ENCODE measurements at regions not wholly inside any gene's neighbourhood (a gene's known extent, or its start where the extent isn't known, plus 50 kb on each side); places are given as distances from the start of the nearest gene placed in this dataset.

- RAD21 ChIA-PET (ENCODE audit: low non-redundant PET in 1 of 2, low total read pairs in 2 of 2, uncharacterized antibody in 2 of 2, unreplicated experiment in 2 of 2) = no interaction called here
- TF ChIP-seq POLR2AphosphoS5 (IDR thresholded peaks at IDR 0.05; ENCODE audit: low read depth, low read length) (no peak), ELF1 (IDR thresholded peaks at IDR 0.05; ENCODE audit: borderline replicate concordance, low read depth) (no peak), ATF3 (IDR thresholded peaks at IDR 0.05) (no peak), RAD21 (IDR thresholded peaks at IDR 0.05; ENCODE audit: low read depth) (no peak), SRF (IDR thresholded peaks at IDR 0.05; ENCODE audit: low read depth) (no peak), ZNF274 (IDR thresholded peaks at IDR 0.05; ENCODE audit: low read depth, low read length) (no peak), JUND (IDR thresholded peaks at IDR 0.05) (no peak), SP1 (IDR thresholded peaks at IDR 0.05; ENCODE audit: low read depth) (no peak)
- no peaks in the 10 kb centered on the region for H3K9me2 ChIP-seq (ENCODE audit: insufficient read depth)
- H3K9me3 ChIP-seq (ENCODE audit: control insufficient read depth in 1 of 2, insufficient read depth in 1 of 2, low read depth in 1 of 2, low read length in 2 of 2) = peaks cover 10 to 35% of the 10 kb centered on the region in 2 experiments; a peak in 2 of 4 replicates
- CTCF ChIA-PET = no interaction called here
- intact Hi-C loops (cut with micrococcal nuclease) = no loop called here
- H3K36me3 ChIP-seq (ENCODE audit: control insufficient read depth in 1 of 2, insufficient read depth in 2 of 2, low read length in 2 of 2) = no peaks in the 10 kb centered on the region
- POLR2A ChIA-PET = no interaction called here
- H3K27ac ChIP-seq (ENCODE audit: low read depth, low read length) = no peak overlapping the region
- ATAC-seq (no peak), DNase-seq (ENCODE audit: low read depth, low spot score) (no peak)
- H2AFZ ChIP-seq (ENCODE audit: low read depth, low read length, poor library complexity, severe bottlenecking) = no peak overlapping the region
- no TSS peak for BruUV-seq (replicated peaks)
- H3K4me1 ChIP-seq (ENCODE audit: control insufficient read depth in 1 of 2, insufficient read depth in 2 of 2, low read length in 2 of 2) = no peaks in the 10 kb centered on the region
- H3K9ac ChIP-seq (ENCODE audit: low read length) = no peak overlapping the region
- no peak overlapping the region for H3K4me2 ChIP-seq (ENCODE audit: low read length)
- H4K20me1 ChIP-seq (ENCODE audit: insufficient read depth) = no peaks in the 10 kb centered on the region
- H3K79me2 ChIP-seq (ENCODE audit: insufficient read depth, low read length) = no peaks in the 10 kb centered on the region
- H3K4me3 ChIP-seq (replicated peaks in 1 of 2; ENCODE audit: low read depth in 1 of 2, low read length in 2 of 2) = no peak overlapping the region
- H3K27me3 ChIP-seq (ENCODE audit: insufficient read depth, low read length) = no peaks in the 10 kb centered on the region
Observed at GRCh38 chr10:8583096-8583495, 528.6 kb downstream of the GATA3 start.

- Histone ChIP-seq H3K9ac (ENCODE audit: low read length) (no peak overlapping the region), H3K27ac (ENCODE audit: low read depth, low read length) (no peak overlapping the region), H3K79me2 (ENCODE audit: insufficient read depth, low read length) (no peaks in the 10 kb centered on the region), H3K9me2 (ENCODE audit: insufficient read depth) (no peaks in the 10 kb centered on the region), H3K27me3 (ENCODE audit: insufficient read depth, low read length) (no peaks in the 10 kb centered on the region), H2AFZ (ENCODE audit: low read depth, low read length, poor library complexity, severe bottlenecking) (no peak overlapping the region), H4K20me1 (ENCODE audit: insufficient read depth) (no peaks in the 10 kb centered on the region), H3K4me1 (ENCODE audit: control insufficient read depth in 1 of 2, insufficient read depth in 2 of 2, low read length in 2 of 2) (no peaks in the 10 kb centered on the region), H3K4me3 (replicated peaks in 1 of 2; ENCODE audit: low read depth in 1 of 2, low read length in 2 of 2) (no peak overlapping the region), H3K9me3 (ENCODE audit: control insufficient read depth in 1 of 2, insufficient read depth in 1 of 2, low read depth in 1 of 2, low read length in 2 of 2) (peaks cover 10 to 35% of the 10 kb centered on the region in 2 experiments; a peak in 2 of 4 replicates), H3K36me3 (ENCODE audit: control insufficient read depth in 1 of 2, insufficient read depth in 2 of 2, low read length in 2 of 2) (no peaks in the 10 kb centered on the region), H3K4me2 (ENCODE audit: low read length) (no peak overlapping the region)
- no TSS peak for BruUV-seq (replicated peaks)
- DNase-seq (ENCODE audit: low read depth, low spot score) (no peak), ATAC-seq (no peak)
- ChIA-PET CTCF (no interaction called here), RAD21 (ENCODE audit: low non-redundant PET in 1 of 2, low total read pairs in 2 of 2, uncharacterized antibody in 2 of 2, unreplicated experiment in 2 of 2) (no interaction called here), POLR2A (no interaction called here)
- intact Hi-C loops (cut with micrococcal nuclease) = no loop called here
- no peak for TF ChIP-seq TCF7L2 (IDR thresholded peaks at IDR 0.05; ENCODE audit: borderline replicate concordance, extremely low read depth, insufficient read depth, insufficient read length)
Observed at GRCh38 chr10:8584666-8585065, 530.2 kb downstream of the GATA3 start.

Data from HCT116 (cell line).